ENCODE measurements at regions not wholly inside any gene's neighbourhood (a gene's known extent, or its start where the extent isn't known, plus 50 kb on each side); places are given as distances from the start of the nearest gene placed in this dataset.

DNA sequence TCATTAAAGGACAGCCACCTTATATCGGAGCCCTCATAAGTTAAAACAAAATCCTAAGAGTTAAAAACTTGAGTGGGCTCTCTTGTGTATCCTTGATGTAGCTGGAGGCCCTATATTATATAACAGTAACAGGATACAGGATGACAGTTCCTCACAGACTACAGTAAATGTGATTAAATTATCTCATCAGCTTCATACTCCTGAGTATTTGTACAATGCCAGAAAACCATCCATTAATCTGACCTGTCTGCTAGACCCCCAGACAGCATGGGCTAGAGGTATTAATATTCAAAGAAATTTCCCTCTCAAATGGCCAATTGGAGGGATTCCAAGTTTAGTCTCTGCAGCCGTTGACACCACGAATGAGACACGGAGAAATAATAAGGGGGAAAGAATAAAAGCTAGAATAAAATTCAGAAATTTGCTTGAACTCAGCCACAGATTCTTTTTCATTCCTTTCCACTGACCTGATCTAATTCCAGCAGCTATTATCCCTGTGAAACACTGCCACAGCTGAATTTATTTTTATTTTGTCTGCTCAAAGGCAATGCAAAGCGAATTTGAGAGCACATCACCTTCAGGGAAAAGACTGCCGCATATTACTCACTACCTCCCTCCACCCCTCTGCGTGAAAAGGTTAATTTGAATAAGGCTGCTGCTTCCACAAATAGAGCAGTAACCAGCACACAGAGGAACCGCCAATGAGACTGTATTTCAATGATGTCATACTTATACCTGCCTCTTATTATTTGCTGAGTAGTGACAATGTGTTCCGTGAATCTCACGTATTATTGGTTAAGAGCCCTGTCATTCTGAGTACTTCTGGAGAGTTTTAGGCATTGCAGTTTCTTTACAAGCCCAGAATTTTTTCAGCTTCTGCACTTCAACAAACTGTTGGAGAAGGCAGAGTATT, 155.9 kb upstream of the KLF12 start:
- TF ChIP-seq, protein P1, sequence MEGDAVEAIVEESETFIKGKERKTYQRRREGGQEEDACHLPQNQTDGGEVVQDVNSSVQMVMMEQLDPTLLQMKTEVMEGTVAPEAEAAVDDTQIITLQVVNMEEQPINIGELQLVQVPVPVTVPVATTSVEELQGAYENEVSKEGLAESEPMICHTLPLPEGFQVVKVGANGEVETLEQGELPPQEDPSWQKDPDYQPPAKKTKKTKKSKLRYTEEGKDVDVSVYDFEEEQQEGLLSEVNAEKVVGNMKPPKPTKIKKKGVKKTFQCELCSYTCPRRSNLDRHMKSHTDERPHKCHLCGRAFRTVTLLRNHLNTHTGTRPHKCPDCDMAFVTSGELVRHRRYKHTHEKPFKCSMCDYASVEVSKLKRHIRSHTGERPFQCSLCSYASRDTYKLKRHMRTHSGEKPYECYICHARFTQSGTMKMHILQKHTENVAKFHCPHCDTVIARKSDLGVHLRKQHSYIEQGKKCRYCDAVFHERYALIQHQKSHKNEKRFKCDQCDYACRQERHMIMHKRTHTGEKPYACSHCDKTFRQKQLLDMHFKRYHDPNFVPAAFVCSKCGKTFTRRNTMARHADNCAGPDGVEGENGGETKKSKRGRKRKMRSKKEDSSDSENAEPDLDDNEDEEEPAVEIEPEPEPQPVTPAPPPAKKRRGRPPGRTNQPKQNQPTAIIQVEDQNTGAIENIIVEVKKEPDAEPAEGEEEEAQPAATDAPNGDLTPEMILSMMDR (IDR thresholded peaks at IDR 0.05; ENCODE audit: low read length) = no peak
- TF ChIP-seq EZH2 (optimal IDR thresholded peaks at IDR 0.05; ENCODE audit: low read depth, low read length) = no peak
